Stimulated activated effector memory CD8-positive, alpha-beta T cell treated with anti-CD3 and anti-CD28 coated beads, Interleukin-12 subunit alpha, Interleukin-12 subunit beta, amount 100 ng/mL, for 72 hours (primary cell): ENCODE measurements at regions not wholly inside any gene's neighbourhood (a gene's known extent, or its start where the extent isn't known, plus 50 kb on each side); places are given as distances from the start of the nearest gene placed in this dataset.
"Not testable (repeated sequence)": the region's sequence is repeated elsewhere in the genome, so short reads cannot be mapped to it uniquely, and the experiment has no call there.

Experiments used
- ATAC-seq: fragments of 150-1000 bp; cut with Tn5 transposase; 2 replicates; pipeline ENCODE4 v1.10.0; 2021
- DNase-seq, 2 donors: peaks; one replicate each; pipeline ENCODE4 v3.0.0; 2021 to 2022; ENCODE audit warnings: low spot score in 2 of 2
- H3K27ac Mint-ChIP-seq: one replicate; pipeline ENCODE4 v1.8.0; 2022; ENCODE audit warnings: mild to moderate bottlenecking, mixed read lengths
- H3K36me3 Mint-ChIP-seq: one replicate; pipeline ENCODE4 v1.8.0; 2022; ENCODE audit warnings: mild to moderate bottlenecking, mixed read lengths
- H3K4me1 Mint-ChIP-seq: one replicate; pipeline ENCODE4 v1.8.0; 2022; ENCODE audit warnings: mixed read lengths
- H3K4me3 Mint-ChIP-seq: one replicate; pipeline ENCODE4 v1.8.0; 2022; ENCODE audit warnings: mild to moderate bottlenecking, mixed read lengths
- H3K9me3 Mint-ChIP-seq: one replicate; pipeline ENCODE4 v1.8.0; 2022; ENCODE audit warnings: mixed read lengths

- H3K4me1 Mint-ChIP-seq: peaks cover 12% of the 10 kb centered on the region
- H3K4me3 Mint-ChIP-seq, H3K9me3 Mint-ChIP-seq, H3K27ac Mint-ChIP-seq, H3K36me3 Mint-ChIP-seq, ATAC-seq: not testable (repeated sequence)
- DNase-seq: peak in 1 of 2 donors; percentile 6
These were observed 56.6 kb downstream of the CHST2 start for GRCh38 chr3:143175940-143176894.

GRCh38 chr3:143177965-143178364 lies 58.4 kb downstream of the CHST2 start:
- H3K36me3 Mint-ChIP-seq, H3K4me1 Mint-ChIP-seq, H3K27ac Mint-ChIP-seq, H3K4me3 Mint-ChIP-seq, H3K9me3 Mint-ChIP-seq: not testable (repeated sequence)
- ATAC-seq (peak; percentile 70), DNase-seq (peak in 1 of 2 donors; percentile 30)

- peak in 1 of 2 donors; percentile 2 for DNase-seq
- H3K4me3 Mint-ChIP-seq, H3K4me1 Mint-ChIP-seq, H3K27ac Mint-ChIP-seq, ATAC-seq, H3K36me3 Mint-ChIP-seq, H3K9me3 Mint-ChIP-seq: not testable (repeated sequence)
These were observed 59.4 kb downstream of the CHST2 start for GRCh38 chr3:143178775-143179548.

- DNase-seq (no peak), ATAC-seq (no peak)
- H3K4me1 Mint-ChIP-seq: no peaks in the 10 kb centered on the region
- no peak overlapping the region for H3K27ac Mint-ChIP-seq
- no peaks in the 10 kb centered on the region for H3K36me3 Mint-ChIP-seq
- no peak overlapping the region for H3K4me3 Mint-ChIP-seq
- no peaks in the 10 kb centered on the region for H3K9me3 Mint-ChIP-seq
These were observed 60.0 kb downstream of the CHST2 start for GRCh38 chr3:143179603-143180002.

GRCh38 chr3:143180860-143181259 lies 61.3 kb downstream of the CHST2 start:
- H3K36me3 Mint-ChIP-seq, ATAC-seq, DNase-seq, H3K4me3 Mint-ChIP-seq, H3K27ac Mint-ChIP-seq, H3K9me3 Mint-ChIP-seq, H3K4me1 Mint-ChIP-seq: not testable (repeated sequence)

GRCh38 chr3:143181977-143182376 lies 62.4 kb downstream of the CHST2 start:
- not testable (repeated sequence) for DNase-seq, H3K9me3 Mint-ChIP-seq, H3K27ac Mint-ChIP-seq, ATAC-seq, H3K4me1 Mint-ChIP-seq, H3K4me3 Mint-ChIP-seq, H3K36me3 Mint-ChIP-seq

DNA sequence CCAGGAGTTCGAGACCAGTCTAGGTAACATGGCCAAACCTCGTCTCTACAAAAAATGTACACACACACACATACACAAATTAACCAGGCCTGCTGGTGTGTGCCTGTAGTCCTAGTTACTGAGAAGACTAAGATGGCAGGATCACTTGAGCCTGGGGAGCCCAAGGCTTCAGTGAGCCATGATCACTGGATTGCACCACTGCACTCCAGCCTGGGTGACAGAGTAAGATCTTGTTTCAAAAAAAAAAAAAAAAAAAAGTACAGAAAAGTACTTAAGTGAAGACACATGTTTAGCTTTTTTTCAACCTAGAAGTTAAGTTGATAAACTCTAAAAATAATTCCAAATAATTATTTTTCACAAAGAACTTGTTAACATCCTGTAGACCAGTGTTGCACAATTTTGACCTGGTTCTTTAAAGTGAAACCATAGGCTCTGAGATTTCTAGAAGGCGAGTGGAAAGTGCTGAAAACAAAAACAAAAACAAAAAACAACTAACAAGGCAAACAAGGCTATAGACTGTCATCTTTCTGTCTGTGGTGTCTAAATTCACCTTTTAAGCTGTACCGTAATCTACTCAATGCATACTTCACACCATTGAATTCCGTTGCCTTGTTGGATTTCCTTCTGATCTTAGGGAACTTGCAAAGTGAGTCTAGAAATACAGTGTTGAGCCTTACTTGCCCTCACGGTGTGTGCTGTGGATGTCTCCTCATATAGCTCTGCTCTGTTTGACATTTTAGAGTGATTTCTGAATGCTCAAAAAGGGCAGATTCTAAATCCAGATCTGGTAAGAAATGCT lies 63.5 kb downstream of the CHST2 start:
- DNase-seq (no peak), ATAC-seq (no peak)
- no peaks in the 10 kb centered on the region for H3K9me3 Mint-ChIP-seq
- H3K4me1 Mint-ChIP-seq: no peaks in the 10 kb centered on the region
- no peaks in the 10 kb centered on the region for H3K36me3 Mint-ChIP-seq
- no peak overlapping the region for H3K27ac Mint-ChIP-seq
- no peak overlapping the region for H3K4me3 Mint-ChIP-seq

- Mint-ChIP-seq H3K9me3 (no peaks in the 10 kb centered on the region), H3K4me3 (no peak overlapping the region), H3K36me3 (no peaks in the 10 kb centered on the region), H3K27ac (no peak overlapping the region), H3K4me1 (no peaks in the 10 kb centered on the region)
- no peak for ATAC-seq
- DNase-seq: peak in 1 of 2 donors; percentile 0
These were observed 64.0 kb downstream of the CHST2 start for GRCh38 chr3:143183665-143183964.

- Mint-ChIP-seq H3K9me3 (no peaks in the 10 kb centered on the region), H3K4me1 (no peaks in the 10 kb centered on the region), H3K36me3 (no peaks in the 10 kb centered on the region), H3K4me3 (no peak overlapping the region), H3K27ac (no peak overlapping the region)
- DNase-seq: peak in 1 of 2 donors; percentile 22
- no peak for ATAC-seq
These were observed 64.5 kb downstream of the CHST2 start for GRCh38 chr3:143184099-143184498.

DNA sequence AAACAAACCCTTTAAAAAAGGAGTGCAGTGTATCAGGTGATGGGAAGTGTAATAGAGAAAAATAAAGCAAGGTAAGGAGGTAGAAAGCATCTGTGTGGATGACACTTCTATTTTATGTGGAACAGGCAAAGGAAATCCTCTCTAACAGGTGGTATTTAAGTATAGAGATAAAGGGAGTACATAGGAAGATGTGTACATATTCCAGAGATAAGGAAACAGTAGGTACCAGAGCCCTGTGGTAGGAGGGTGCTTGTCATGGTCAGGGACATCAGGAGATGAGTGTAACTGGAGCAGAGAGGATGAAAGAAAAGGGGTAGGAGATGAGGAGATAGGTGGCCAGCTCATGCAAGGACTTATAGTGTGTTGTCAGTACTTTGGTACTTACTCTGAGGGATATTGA lies 65.8 kb downstream of the CHST2 start:
- H3K4me3 Mint-ChIP-seq: no peak overlapping the region
- DNase-seq (no peak), ATAC-seq (no peak)
- H3K4me1 Mint-ChIP-seq: no peaks in the 10 kb centered on the region
- no peaks in the 10 kb centered on the region for H3K36me3 Mint-ChIP-seq
- no peaks in the 10 kb centered on the region for H3K9me3 Mint-ChIP-seq
- H3K27ac Mint-ChIP-seq: no peak overlapping the region

- H3K36me3 Mint-ChIP-seq: no peaks in the 10 kb centered on the region
- ATAC-seq (no peak), DNase-seq (peak in 1 of 2 donors; percentile 26)
- no peak overlapping the region for H3K27ac Mint-ChIP-seq
- H3K9me3 Mint-ChIP-seq: no peaks in the 10 kb centered on the region
- H3K4me1 Mint-ChIP-seq: peaks cover 10% of the 10 kb centered on the region
- no peak overlapping the region for H3K4me3 Mint-ChIP-seq
These were observed 67.5 kb downstream of the CHST2 start for GRCh38 chr3:143187111-143187510.

GRCh38 chr3:143188881-143189280 lies 69.3 kb downstream of the CHST2 start:
- H3K27ac Mint-ChIP-seq: no peak overlapping the region
- H3K4me1 Mint-ChIP-seq: peaks cover 13% of the 10 kb centered on the region
- DNase-seq: peak in 1 of 2 donors; percentile 8
- H3K36me3 Mint-ChIP-seq: no peaks in the 10 kb centered on the region
- peaks cover 3% of the 10 kb centered on the region for H3K9me3 Mint-ChIP-seq
- no peak for ATAC-seq
- no peak overlapping the region for H3K4me3 Mint-ChIP-seq

GRCh38 chr3:143190101-143190500 lies 70.5 kb downstream of the CHST2 start:
- ATAC-seq (no peak), DNase-seq (peak in 1 of 2 donors; percentile 32)
- H3K4me1 Mint-ChIP-seq: peaks cover 13% of the 10 kb centered on the region
- H3K4me3 Mint-ChIP-seq: no peak overlapping the region
- no peaks in the 10 kb centered on the region for H3K36me3 Mint-ChIP-seq
- peaks cover 3% of the 10 kb centered on the region for H3K9me3 Mint-ChIP-seq
- H3K27ac Mint-ChIP-seq: no peak overlapping the region

DNA sequence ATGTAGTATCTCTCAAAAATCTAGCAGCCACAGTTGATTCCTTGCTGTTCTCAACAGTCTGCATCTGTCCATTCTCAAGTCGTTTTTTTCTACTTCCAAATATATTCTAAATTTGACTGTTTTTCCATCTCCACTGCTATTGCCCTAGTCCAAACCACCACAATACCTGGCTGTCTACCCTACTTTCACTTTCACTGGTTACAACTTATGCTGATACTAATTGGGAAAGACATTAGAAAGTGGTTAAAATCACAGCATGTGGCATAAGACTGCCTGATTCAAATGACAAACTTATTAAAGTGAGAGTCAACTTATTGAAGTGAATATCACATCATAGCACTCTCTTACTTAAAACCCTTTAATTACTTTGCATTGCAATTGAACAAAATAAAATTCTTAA lies 72.6 kb downstream of the CHST2 start:
- DNase-seq (peak in 1 of 2 donors; percentile 3), ATAC-seq (no peak)
- Mint-ChIP-seq H3K9me3 (peaks cover 3% of the 10 kb centered on the region), H3K4me3 (no peak overlapping the region), H3K36me3 (no peaks in the 10 kb centered on the region), H3K4me1 (peaks cover 13% of the 10 kb centered on the region), H3K27ac (no peak overlapping the region)
